ENCODE measurements at regions not wholly inside any gene's neighbourhood (a gene's known extent, or its start where the extent isn't known, plus 50 kb on each side); places are given as distances from the start of the nearest gene placed in this dataset.
"Not testable (repeated sequence)": the region's sequence is repeated elsewhere in the genome, so short reads cannot be mapped to it uniquely, and the experiment has no call there.

DNA sequence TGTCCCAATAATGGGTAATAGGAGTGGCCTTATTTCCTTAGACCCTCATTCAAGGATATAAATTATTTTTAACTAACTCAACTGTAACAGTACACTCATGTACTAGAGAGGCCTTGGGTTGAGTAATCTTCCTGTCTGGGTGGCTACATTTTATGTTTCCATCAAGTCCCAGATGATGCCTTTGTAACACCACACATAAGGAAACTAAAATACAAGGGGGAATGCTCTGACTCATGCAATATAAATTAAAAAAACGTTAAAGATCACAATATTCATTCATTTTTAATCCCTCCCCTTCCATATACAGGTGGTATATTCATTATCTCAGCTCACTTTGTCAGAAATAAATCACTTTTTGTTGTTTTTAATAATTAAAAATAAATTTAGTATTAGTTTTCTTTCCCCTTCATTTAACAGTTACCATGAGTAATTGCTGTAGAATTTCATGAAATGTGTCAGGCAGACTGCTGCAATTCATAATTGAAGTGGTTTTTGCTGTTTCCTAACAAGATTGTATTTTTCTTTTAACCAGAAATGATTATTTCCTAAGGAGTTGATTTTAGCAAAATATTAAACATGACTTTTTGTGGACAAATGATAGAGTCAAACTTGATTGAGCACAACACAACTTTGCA lies 1403.6 kb downstream of the SUCLG1 start:
- DNase-seq (ENCODE audit: low spot score): no peak

DNA sequence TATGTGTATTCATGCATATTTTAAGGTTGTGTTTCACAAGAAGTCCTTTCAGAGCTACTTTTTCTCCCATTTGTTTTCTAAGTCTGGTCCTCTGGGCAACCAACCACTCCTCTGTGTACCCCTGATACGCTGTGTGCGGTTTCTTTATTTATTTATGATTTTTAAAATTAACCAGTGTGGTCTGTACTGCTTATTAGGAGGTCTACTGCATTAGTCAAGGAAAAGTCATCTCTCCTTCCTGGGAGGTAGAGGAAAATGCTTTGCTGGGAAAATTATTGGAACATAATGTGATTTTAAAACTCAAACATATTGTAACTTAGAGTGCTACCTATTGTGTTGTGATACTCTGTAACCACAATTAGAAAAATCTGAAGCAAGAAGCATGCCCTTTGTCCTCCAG lies 1404.3 kb downstream of the SUCLG1 start:
- DNase-seq (ENCODE audit: low spot score): no peak

DNA sequence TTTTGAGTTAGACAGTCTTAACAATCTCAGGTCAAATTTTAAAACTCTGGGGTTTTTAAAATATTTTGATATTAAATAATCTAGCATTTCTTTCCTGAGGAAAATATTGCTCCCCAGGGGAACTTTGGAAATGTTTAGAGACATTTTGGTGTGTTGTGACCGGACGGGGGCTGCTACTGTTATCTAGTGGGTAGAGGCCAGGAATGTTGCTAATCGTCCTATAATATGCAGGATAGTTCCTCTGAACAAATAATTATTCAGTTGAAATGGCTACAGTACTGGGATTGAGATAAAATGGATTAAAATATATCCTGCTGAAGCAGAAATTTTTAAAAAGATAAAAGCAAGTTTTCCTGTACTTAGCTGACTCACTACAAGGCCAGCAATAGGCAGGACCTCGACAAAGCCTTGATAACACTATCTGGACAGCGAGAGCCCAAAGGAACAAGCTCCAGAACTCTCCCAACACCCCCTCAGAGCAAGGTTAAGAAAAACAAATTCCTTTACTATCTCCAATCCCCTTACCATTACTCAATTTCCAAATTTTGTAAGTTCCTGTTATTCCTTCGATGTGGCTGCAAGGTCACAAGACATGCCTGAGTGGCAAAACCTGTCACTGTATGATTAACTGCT lies 1407.4 kb downstream of the SUCLG1 start:
- DNase-seq (ENCODE audit: low spot score): no peak

DNA sequence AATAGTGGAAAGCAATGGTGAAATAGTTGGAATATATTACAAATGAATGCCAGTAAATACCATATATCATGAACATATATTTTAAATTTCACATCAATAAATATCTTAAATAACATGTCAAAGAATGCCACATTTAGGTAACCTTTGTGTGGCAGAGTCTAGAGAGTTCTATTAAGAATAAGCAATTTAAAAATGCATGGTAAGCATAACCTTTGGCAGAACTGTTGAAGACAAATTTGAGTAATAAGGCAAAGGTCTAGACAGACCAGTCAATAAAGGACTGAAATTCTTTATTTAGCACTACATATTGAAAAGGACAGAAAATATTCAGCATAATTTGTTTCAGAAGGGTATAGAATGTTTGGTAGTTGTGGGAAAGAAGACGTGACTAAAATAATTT lies 1417.0 kb downstream of the SUCLG1 start:
- no peak for DNase-seq (ENCODE audit: low spot score)

DNA sequence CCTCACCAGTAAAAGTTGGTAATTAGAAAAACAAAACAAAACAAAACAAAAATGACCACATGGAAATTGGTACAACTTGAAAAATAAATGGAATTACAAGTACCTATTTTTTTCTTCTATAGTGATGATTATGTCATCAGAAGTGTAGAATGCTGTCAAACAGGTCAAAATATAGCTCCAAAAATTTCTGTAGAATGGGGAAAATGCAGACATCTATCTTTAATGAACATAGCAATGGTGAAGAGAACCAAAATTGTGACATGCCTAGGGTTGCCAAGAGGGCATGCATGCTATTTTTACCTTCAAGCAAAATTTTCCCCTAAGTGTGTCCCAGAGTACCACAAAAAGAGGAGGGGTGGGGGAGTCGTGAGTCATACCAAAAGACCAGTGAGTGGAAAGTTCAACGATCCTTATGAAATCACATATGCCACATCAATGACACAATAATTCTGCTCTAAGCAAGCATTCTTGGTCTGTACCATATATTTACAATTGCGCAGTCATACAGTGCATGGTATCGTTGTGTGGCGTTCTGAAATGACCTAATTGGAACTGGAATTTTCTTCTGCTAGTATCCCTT lies 1436.4 kb downstream of the SUCLG1 start:
- DNase-seq (ENCODE audit: low spot score): no peak

DNA sequence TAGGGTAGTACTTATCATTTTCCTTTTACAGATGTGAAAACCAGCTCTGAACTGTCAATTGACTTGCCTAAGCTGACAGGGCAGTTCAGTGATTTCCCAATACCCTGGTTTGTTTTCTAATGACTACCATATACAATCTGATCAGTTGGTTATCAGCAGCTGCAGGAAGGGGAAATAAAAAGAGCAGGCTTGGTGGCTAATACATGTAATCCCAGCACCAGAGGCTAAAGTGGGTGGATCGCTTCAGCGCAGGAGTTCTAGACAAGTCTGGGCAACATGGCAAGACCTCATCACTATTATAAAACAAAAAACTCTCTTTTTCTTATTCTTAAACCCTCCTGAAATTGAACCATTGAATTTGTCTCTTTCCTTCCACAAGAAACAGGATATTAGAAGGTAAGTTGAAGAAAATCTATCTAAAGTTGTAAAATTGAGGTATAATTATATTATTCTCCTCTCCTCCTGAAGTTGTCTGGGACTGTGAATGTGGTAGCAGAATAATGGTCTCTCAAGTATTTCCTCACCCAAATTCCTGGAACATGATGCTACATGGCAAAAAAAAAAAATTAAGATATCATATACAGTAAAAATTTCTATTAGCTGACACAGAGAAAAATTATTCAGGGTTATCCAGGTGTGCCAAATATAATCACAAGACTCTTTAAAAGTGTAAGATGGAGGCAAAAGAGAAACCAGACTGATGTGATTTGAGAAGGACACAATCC lies 1441.6 kb downstream of the SUCLG1 start:
- DNase-seq (ENCODE audit: low spot score): no peak

DNA sequence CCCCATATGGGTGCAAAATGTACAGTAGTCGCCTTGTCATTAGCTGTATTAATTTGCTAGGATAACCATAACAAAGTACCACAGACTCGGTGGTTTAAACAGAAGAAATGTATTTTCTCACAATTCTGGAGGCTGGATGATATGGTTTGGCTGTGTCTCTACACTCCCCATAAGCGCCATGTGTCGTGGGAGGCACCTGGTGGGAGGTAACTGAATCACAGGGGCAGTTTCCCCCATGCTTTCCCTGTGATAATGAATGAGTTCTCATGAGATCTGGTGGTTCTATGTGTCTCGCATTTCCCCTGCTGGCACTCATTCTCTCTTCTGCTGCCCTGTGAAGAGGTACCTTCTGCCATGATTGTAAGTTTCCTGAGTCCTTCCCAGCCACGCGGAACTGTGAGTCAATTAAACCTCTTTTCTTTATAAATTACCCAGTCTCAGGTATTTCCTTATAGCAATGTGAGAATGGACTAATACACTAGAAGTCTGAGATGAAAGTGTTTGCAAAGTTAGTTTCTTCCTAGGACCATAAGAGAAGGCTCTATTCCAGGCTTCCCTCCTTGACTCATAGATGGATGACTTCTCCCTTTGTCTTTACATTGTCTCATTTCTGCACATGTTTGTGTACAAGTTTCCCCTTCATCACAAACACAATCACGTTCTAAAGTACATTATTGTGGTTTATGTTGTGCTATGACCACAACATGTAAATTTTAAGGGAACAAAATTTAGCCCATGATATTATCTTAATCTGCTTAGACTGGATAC lies 1442.6 kb downstream of the SUCLG1 start:
- DNase-seq (ENCODE audit: low spot score): no peak

DNA sequence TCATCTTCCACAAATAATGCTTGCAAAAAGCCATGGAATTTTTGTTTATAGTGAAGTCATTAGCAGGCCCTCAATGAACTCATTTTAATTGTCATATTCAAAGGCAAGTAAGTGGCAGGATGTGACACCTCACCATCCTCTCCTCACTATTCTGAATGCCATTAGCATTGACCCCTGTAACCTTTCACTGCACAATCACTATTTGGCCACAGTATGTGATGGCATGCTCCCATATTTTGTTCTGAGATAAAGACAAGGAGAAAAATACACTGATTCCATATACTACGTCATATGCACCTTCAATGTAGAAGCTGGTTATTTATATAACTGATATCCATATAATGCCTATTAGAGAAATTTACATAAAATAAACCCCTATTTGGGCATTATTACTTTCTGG lies 1443.2 kb downstream of the SUCLG1 start:
- DNase-seq (ENCODE audit: low spot score): no peak

DNA sequence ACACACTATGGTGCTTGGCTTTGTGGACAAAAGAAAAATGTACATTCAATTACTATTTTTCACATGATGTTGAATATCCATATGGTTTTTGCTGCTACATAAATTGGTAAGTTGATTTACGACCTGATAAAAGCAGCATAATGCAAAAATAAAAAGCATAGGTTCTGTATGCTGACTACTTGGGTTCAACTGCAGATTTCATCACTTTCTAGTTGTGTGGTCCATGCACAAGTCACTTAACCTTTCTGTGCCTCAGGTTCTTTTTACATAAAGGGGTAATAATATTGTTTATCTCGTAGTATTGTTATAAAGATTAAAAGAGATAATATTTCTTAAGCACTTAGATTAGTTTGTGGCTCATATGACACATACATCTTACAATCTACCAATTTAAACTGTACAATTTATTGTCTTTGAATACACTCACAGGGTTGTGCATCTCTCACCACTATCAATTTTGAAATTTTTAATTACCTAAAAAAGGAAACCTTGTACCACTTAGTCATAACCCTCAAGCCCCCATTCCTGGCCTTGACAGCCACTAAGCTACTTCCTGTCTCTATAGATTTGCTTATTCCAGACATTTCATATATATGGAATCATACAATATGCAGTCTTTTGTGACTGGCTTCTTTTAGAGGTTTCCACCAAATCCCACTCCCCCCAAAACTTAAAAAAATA lies 1443.9 kb downstream of the SUCLG1 start:
- no peak for DNase-seq (ENCODE audit: low spot score)

DNA sequence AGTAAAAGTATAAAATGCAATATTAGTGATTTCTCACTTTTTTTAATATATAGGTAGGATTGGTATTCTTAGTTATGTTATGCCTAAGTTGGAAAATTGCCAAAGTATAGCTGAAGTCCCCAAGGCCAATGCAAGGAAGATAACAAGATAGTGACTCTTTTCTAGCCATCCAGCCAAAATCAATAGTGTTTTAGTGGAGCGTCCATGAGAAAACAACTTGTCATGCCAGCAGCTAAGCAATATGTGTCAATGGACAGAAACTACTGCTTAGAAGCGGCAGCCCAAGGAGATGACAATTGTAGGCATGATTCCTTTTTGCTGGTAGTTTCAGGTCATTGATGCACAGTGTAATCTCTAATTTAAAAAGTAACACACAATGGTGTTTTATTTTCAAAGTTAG lies 1444.6 kb downstream of the SUCLG1 start:
- no peak for DNase-seq (ENCODE audit: low spot score)

DNA sequence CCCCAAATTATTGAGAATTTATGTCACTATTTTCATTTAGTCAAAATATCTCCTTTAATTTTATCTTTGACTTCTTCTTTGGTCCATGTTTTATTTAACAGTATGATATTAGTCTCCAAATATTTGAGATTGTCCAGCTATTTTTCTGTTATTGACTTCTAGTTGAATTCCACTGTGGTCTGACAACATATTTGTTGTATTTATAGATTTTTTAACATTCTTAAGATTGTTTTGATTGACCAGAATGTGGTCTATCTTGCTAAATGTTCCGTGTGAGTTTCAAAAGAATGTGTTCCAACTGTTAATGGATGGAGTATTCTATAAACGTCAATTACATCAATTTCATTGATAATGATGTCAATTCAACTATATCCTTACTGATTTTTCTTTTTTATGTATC lies 1452.1 kb downstream of the SUCLG1 start:
- DNase-seq (ENCODE audit: low spot score): no peak

DNA sequence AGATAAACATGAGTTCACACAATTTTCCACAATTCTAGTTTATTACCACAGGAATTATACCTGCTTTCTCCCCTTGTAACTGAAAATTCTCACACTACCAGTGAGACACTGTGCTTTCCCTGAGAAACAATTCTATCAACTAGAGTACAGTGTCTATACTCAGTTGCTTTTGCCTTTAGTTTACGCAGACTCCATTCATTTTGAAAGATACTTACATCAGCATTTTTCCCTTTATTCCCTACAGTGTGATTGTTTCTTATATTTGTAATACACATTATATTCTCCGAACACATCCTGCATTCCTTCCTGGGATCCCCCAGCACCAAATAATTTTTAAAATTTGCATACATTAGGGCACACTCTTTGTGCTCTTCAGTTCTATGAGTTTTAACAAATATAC lies 1455.5 kb downstream of the SUCLG1 start:
- DNase-seq (ENCODE audit: low spot score): no peak

DNA sequence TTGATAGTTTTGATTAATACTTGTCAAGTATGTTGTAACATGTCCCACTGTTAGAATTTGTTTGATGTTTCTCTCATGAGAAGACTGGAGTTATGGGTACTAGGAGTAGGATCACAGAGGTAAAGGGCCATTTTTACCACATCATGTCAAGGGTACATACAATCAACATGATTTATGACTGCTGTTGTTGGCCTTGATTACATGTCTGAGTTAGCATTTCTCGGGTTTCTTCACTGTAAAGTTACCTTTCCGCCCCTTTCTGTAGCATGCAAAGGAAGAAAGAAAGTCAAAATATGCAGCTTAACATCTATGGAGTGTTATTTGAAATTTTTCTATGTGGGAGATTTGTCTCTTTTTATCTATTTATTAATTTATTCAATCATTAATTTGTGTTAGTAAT lies 1456.4 kb downstream of the SUCLG1 start:
- no peak for DNase-seq (ENCODE audit: low spot score)

DNA sequence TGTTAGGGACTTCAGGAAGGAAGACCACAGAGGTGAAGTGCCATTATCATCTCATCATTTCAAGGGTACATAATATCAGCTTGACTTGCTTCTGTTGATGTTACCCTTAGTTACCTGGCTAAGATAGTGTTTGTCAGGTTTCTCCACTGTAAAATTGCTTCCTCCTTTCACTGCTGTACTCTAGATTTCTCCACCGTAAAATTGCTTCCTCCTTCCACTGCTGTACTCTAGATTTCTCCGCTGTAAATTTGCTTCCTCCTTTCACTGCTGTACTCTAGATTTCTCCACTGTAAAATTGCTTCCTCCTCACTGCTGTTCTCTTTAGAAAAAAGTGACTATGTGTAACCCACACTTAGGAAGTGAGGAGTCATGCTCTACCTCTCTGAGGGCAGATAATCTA lies 1460.3 kb downstream of the SUCLG1 start:
- no peak for DNase-seq (ENCODE audit: low spot score)

DNA sequence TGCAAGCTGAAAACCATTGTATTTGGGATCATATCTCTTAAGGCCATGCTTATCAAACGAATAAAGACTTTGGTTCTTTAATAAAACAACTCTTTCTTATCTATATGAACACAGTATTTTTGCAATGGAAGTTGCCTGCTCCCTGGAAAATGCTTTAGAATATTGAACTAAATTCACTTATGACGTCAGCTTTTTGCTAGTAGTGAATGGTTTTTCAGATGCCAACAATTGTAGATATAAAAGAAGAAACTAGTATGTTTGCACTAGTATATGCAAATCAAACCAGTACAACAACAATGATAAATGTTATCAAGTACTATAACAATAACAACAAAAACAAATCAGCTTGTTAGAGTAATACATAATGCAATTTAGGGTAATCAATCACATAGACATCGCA lies 1462.9 kb downstream of the SUCLG1 start:
- no peak for DNase-seq (ENCODE audit: low spot score)

DNA sequence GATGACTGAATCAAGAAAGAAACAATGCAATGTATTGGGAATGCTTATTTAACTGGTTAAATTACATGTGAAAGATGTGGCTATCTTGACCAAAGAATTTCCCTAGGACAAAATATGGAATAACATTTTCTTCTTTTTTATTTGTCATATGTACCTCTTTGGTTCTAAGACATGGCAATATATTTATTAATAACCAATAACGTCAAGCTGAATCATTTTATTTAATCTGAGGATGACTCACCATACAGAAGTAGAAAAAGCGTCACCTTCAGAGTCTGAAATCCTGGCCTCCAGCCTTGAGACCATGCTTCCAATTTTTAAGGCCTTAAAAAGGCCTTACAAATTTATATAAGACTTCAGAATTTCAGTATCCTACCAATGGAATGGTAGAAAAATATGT lies 1464.9 kb downstream of the SUCLG1 start:
- no peak for DNase-seq (ENCODE audit: low spot score)

DNA sequence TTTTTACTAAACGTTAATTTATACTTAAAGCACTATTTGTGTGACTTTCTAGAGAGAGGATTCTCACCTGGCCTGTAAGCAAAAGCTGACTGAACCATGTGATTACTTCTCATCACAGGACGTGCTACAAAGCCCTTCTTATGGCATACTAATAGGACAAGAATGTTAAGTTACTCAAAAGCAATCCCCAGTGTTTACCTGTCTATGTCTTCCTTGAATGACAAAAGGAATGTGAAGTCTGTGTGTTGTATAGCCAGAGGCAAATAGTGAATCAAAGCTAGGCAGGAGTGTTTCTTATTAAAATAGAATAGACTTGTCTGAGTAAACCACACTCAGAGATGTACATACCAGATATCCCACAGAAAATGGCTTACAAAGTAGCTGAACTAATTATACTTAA lies 1465.5 kb downstream of the SUCLG1 start:
- DNase-seq (ENCODE audit: low spot score): no peak

DNA sequence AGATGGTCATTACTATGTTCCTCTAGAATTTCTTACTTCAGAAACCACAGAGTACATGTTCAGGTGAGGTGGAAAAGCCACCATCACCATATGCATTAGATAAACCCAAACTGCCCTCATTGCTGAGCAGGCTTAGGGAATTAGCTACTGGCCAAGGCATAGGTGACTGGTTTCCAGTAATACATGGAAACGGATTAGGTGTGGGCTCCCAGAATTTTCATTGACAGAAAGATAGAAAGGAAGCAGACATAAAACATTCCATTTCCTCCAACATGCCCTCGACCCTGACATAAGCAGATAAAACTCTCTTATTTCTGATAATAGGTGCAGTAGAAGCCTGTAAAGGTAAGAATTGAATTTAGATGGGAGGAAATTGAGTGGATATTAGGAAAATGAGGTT lies 1466.1 kb downstream of the SUCLG1 start:
- DNase-seq (ENCODE audit: low spot score): no peak

DNA sequence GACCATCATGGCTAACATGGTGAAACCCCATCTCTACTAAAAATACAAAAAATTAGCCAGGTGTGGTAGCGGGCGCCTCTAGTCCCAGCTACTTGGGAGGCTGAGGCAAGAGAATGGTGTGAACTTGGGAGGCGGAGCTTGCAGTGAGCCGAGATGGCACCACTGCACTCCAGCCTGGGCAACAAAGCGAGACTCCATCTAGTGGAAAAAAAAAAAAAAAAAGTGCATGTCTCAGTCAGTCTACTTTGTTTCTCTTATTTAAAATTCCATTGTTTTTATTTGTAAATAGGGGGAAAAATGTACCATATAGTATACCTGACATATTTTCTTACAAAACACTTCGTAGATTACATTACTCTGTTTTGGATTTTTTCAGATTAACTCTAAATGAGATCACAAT lies 1471.4 kb downstream of the SUCLG1 start:
- DNase-seq (ENCODE audit: low spot score): not testable (repeated sequence)

DNA sequence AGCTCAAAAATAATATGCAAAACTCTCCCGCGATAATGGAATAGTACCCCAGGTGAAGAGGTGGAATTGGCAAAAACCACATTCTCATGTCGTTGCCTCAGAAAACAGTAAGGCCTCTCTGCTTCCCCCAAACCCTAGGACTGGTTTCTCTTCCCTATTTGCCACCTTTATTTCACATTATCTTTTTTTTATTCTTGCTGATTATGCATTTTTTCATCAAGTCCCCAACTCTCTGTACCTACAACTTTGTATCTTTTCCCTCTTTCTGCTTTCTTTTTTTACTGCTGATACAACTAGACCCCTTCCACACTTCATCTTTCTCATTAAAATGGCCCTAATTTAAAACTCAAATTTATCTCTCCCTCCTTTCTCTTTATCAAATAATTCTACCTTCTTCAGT lies 1472.2 kb downstream of the SUCLG1 start:
- DNase-seq (ENCODE audit: low spot score): no peak

DNA sequence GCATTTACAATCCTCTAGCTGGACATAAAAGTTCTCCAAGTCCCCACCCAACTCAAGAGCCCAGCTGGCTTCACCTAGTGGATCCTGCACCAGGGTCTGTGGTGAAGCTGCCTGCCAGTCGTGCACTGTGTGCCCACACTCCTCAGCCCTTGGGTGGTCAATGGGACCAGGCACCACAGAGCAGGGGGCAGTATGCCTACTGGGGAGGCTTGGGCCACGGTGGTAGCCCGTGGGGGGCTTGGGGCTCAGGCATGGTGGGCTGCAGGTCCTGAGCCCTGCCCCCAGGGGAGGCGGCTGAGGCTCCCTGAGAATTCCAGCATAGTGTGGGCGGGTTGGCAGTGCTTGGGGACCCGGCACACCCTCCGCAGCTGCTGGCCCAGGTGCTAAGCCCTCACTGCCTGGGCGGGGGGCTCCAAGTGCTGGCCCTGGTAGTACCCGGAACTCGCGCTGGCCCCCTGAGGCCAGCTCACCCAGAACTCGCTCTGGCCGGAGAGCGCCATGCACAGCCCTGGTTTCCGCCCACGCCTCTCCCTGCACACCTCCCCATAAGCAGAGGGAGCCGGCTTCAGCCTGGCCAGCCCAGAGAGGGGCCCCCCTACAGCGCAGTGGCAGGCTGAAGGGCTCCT lies 1473.4 kb downstream of the SUCLG1 start:
- DNase-seq (ENCODE audit: low spot score): no peak

Data from putamen (tissue), 1 donor.